IPS-20b (cell line): ENCODE measurements at regions not wholly inside any gene's neighbourhood (a gene's known extent, or its start where the extent isn't known, plus 50 kb on each side); places are given as distances from the start of the nearest gene placed in this dataset.
"Not testable (repeated sequence)": the region's sequence is repeated elsewhere in the genome, so short reads cannot be mapped to it uniquely, and the experiment has no call there.

Experiments
- H3K27ac ChIP-seq: one replicate; pipeline ENCODE4 v1.5.1; 2013; ENCODE audit warnings: low read length
- H3K27me3 ChIP-seq: 2 replicates; pipeline ENCODE4 v1.6.1; 2013; ENCODE audit warnings: mild to moderate bottlenecking, low read length, inconsistent platforms; ENCODE audit not compliant: insufficient read depth
- H3K36me3 ChIP-seq: 2 replicates; pipeline ENCODE4 v1.6.1; 2013; ENCODE audit warnings: low read depth, mild to moderate bottlenecking, inconsistent platforms, low read length, moderate library complexity; ENCODE audit not compliant: insufficient read depth
- H3K4me1 ChIP-seq: 2 replicates; pipeline ENCODE4 v1.6.1; 2013; ENCODE audit warnings: mild to moderate bottlenecking, control low read depth, inconsistent platforms, low read length, moderate library complexity; ENCODE audit not compliant: insufficient read depth
- H3K4me3 ChIP-seq: 2 replicates; pipeline ENCODE4 v1.5.1; 2013; ENCODE audit warnings: mild to moderate bottlenecking, low read length, inconsistent platforms
- H3K9ac ChIP-seq: 2 replicates; pipeline ENCODE4 v1.6.1; 2013; ENCODE audit warnings: low read depth, mild to moderate bottlenecking, inconsistent platforms, low read length, moderate library complexity
- H3K9me3 ChIP-seq: 2 replicates; pipeline ENCODE4 v1.6.1; 2013; ENCODE audit warnings: mild to moderate bottlenecking, low read depth, low read length, inconsistent platforms; ENCODE audit not compliant: insufficient read depth

DNA sequence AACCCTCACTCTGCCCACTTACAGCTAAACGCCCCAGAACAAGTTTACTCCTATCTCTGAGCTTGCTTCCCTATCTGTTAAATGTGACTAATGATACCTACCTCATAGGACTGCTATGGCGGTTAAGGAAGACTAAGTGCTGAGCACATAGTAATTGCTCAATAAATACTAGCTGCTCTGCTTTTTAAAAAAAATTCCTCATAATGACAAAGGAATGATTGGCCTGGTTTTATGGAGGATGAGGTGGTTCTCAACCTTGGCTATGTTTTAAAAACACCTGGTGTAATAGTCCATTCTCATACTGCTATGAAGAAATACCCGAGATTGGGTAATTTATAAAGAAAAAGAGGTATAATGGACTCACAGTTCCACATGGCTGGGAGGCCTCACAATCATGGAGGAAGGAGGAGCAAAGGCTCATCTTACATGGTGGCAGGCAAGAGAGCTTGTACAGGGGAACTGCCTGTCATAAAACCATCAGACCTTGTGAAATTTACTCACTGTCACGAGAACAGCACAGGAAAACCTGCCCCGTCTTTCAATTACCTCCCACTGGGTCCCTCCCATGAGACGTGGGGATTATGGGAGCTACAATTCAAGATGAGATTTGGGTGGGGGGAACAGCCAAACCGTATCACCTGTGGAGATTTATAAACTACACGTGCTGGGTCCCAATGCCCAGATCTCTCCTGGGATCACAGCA lies 127.2 kb upstream of the SYT13 start:
- H3K9ac ChIP-seq, result peak overlapping the region; percentile 6; the same call in 1 of the 2 replicates
- H3K27ac ChIP-seq, result no peak overlapping the region
- H3K4me1 ChIP-seq, result peaks cover 33% of the 10 kb centered on the region
- no peaks in the 10 kb centered on the region for H3K36me3 ChIP-seq
- no peaks in the 10 kb centered on the region for H3K9me3 ChIP-seq
- no peaks in the 10 kb centered on the region for H3K27me3 ChIP-seq
- no peak overlapping the region for H3K4me3 ChIP-seq

DNA sequence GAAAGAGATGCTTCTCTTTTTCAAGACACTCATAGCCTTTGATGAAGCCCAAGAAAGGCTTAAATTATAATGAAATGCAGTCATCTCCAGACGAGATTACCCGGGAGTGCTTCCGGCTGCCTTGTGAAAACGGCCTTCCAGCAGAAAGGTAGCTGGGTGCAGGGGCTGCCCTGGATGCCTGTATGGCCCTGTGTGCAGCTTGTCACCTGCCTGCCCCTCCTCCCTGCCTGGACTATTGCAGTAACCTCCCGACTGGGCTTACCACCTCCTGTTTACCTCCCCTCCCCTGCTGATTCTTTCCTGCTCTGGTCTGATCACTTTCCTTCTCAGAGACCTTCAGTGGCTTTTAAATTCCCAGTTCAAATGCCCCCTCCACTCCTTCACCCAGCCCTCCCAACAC lies 126.4 kb upstream of the SYT13 start:
- Histone ChIP-seq H3K4me3 (peak overlapping the region; percentile 45; the same call in 1 of the 2 replicates), H3K27me3 (no peaks in the 10 kb centered on the region), H3K36me3 (no peaks in the 10 kb centered on the region), H3K27ac (no peak overlapping the region), H3K9me3 (no peaks in the 10 kb centered on the region), H3K4me1 (peaks cover 33% of the 10 kb centered on the region), H3K9ac (peak overlapping the region; percentile 6; the same call in 1 of the 2 replicates)

DNA sequence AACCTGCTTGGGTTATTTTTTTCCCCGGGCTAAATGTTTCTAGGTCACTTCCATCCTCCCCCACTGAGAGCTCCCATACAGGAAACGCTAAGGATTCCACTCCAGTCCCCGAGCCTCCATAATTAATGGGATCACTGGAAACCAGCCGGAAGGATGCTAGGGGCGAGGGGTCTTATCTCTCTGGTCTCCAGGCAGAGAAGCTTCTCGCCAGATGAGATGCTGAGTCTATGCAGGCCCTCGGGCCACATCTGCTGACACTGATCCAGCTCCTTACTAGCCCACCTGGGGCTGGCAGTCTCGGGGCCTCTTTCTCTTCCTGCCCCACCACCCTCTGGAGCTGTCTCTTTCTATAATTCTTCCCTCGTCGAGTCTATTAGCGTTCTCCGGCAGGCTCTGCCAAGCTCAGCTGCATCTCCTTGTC lies 125.9 kb upstream of the SYT13 start:
- Histone ChIP-seq H3K9me3 (no peaks in the 10 kb centered on the region), H3K36me3 (no peaks in the 10 kb centered on the region), H3K4me1 (peaks cover 33% of the 10 kb centered on the region), H3K4me3 (peak overlapping the region; percentile 45; the same call in 1 of the 2 replicates), H3K9ac (peak overlapping the region; percentile 6; the same call in 1 of the 2 replicates), H3K27me3 (no peaks in the 10 kb centered on the region), H3K27ac (no peak overlapping the region)

- H3K27me3 ChIP-seq, result no peaks in the 10 kb centered on the region
- peak overlapping the region; percentile 52; the same call in 1 of the 2 replicates for H3K9ac ChIP-seq
- no peaks in the 10 kb centered on the region for H3K36me3 ChIP-seq
Observed at GRCh38 chr11:45411228-45411946, 125.2 kb upstream of the SYT13 start.

DNA sequence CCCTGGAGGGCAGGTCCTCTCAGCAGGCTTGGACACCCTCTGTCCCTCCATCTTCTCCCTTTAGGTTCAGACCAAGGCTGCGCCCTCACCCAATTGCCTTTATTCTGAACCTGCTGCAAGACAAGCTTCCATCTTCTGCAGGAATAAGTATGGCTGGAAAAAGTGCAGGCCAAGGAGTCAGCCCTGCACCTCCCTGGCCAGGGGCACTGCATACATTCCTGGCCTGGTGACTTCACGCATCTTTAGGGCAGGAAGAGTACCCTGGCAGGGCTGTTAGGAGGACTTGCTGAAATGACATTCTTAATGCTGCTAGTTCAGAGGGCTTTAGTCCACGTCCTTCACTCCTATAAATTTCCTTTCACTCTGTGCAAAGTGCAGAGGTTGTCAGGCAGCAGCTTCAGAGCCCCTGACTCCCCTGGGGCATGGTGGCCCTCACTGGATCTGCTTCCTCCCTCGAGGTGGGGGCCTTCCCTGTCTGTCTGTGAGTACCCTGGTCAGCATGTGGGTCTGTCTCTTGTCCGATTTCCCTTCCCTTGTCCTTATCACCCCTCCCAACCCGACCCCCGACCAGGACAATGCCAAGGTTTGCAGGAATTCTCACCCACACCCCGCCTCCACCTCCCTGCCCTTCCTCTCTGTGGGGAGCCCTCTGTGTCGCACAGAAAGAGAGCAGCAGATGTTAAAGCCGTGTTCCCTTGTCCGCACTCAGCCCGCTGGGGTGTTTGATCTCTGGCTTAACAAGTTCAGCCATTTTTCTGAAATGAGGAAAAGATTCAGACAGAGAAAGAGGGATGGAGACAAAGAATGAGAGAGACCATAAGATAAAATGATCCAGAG lies 124.5 kb upstream of the SYT13 start:
- no peaks in the 10 kb centered on the region for H3K9me3 ChIP-seq
- H3K4me3 ChIP-seq, result peak overlapping the region; percentile 45
- H3K4me1 ChIP-seq, result peaks cover 33% of the 10 kb centered on the region
- H3K27ac ChIP-seq, result peak overlapping the region; percentile 40
- H3K36me3 ChIP-seq, result no peaks in the 10 kb centered on the region
- H3K27me3 ChIP-seq, result no peaks in the 10 kb centered on the region
- peak overlapping the region; percentile 52; the same call in 1 of the 2 replicates for H3K9ac ChIP-seq

More at GRCh38 chr11:45411228-45411946, 125.2 kb upstream of the SYT13 start:
- H3K27ac ChIP-seq, result peak overlapping the region; percentile 40
- H3K9me3 ChIP-seq, result no peaks in the 10 kb centered on the region
- H3K4me3 ChIP-seq, result peak overlapping the region; percentile 45
- H3K4me1 ChIP-seq, result peaks cover 33% of the 10 kb centered on the region

GRCh38 chr11:45409587-45409986 lies 123.4 kb upstream of the SYT13 start:
- H3K27ac ChIP-seq, result no peak overlapping the region
- no peak overlapping the region for H3K9ac ChIP-seq
- H3K36me3 ChIP-seq, result no peaks in the 10 kb centered on the region
- no peaks in the 10 kb centered on the region for H3K27me3 ChIP-seq
- H3K4me1 ChIP-seq, result peaks cover 33% of the 10 kb centered on the region
- H3K4me3 ChIP-seq, result no peak overlapping the region
- H3K9me3 ChIP-seq, result no peaks in the 10 kb centered on the region

GRCh38 chr11:45407226-45407625 lies 121.1 kb upstream of the SYT13 start:
- Histone ChIP-seq H3K4me1 (peaks cover 22% of the 10 kb centered on the region), H3K27me3 (no peaks in the 10 kb centered on the region), H3K9me3 (no peaks in the 10 kb centered on the region), H3K4me3 (no peak overlapping the region), H3K36me3 (no peaks in the 10 kb centered on the region), H3K27ac (no peak overlapping the region), H3K9ac (no peak overlapping the region)

DNA sequence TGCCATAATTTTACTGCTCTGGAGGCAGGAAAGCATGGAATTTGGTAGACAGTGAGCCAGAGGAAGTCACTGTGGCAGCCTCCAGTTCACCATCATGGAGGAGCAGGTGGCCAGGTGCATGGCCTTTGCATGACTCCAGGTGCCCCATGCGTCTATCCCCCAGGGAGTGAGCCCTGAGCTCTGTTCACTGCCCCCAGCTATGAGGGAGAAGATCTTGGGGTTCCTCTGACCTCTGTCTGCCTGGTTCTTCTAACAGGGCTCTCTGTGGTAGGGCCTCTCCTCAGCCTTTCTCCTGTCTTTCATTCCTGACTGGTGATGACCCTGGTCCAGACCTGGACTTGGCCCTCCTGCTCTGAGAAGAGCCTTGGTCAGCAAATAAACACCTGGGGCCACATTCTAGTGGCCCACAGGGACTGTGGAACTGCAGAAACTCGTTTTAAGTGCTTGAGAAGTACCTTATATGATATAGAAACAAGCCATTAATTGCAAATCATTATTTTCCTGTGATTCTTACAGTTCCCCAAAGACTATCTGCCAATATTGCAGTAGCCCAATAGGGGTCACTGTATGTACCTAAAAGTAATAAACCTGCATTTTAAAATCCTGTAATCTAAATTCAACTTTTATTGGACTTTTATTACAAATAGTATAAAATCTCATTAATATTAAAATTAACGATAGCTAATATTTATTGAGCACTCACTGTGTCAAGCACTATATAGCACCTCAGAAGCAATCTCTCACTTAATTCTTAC lies 120.0 kb upstream of the SYT13 start:
- no peak overlapping the region for H3K27ac ChIP-seq
- H3K36me3 ChIP-seq, result no peaks in the 10 kb centered on the region
- H3K4me3 ChIP-seq, result no peak overlapping the region
- H3K9ac ChIP-seq, result no peak overlapping the region
- peaks cover 12% of the 10 kb centered on the region for H3K4me1 ChIP-seq
- no peaks in the 10 kb centered on the region for H3K27me3 ChIP-seq
- no peaks in the 10 kb centered on the region for H3K9me3 ChIP-seq

DNA sequence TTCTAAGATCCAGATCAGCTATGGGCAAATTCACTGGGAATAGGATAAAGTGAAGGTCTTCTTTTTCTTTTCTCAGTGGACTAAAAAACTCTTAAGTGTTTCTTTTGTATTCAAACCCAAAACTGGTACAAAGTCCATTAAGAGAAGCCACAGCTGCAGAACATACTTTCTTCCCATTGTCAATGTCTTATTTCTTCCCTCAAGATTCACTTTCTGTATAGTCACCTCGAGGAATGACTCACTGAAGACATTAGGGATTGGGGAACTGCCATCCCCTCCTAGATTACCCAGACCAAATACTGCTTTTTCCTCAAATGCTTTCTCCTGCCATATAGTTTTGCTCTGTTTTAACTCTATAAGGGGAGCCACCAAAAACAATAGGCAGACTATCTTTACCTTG lies 117.4 kb upstream of the SYT13 start:
- not testable (repeated sequence) for H3K27me3 ChIP-seq

GRCh38 chr11:45402049-45402630 lies 116.0 kb upstream of the SYT13 start:
- Histone ChIP-seq H3K9me3 (no peaks in the 10 kb centered on the region), H3K27me3 (no peaks in the 10 kb centered on the region), H3K4me1 (no peaks in the 10 kb centered on the region), H3K9ac (no peak overlapping the region), H3K36me3 (no peaks in the 10 kb centered on the region), H3K4me3 (no peak overlapping the region), H3K27ac (no peak overlapping the region)

More for the DNA sequence above, 117.4 kb upstream of the SYT13 start:
- H3K9me3 ChIP-seq, H3K36me3 ChIP-seq, H3K4me1 ChIP-seq, H3K9ac ChIP-seq, H3K27ac ChIP-seq, H3K4me3 ChIP-seq: not testable (repeated sequence)

GRCh38 chr11:45400591-45400990 lies 114.5 kb upstream of the SYT13 start:
- no peak overlapping the region for H3K4me3 ChIP-seq
- H3K4me1 ChIP-seq, result no peaks in the 10 kb centered on the region
- no peaks in the 10 kb centered on the region for H3K9me3 ChIP-seq
- no peak overlapping the region for H3K27ac ChIP-seq
- no peaks in the 10 kb centered on the region for H3K36me3 ChIP-seq
- no peak overlapping the region for H3K9ac ChIP-seq
- H3K27me3 ChIP-seq, result no peaks in the 10 kb centered on the region
